K562 (cell line): ENCODE measurements at regions not wholly inside any gene's neighbourhood (a gene's known extent, or its start where the extent isn't known, plus 50 kb on each side); places are given as distances from the start of the nearest gene placed in this dataset.

ENCODE experiments used
- ATAC-seq: fragments of 200-7000 bp; cut with Tn5 transposase; 3 replicates; pipeline ENCODE4 v1.9.1; 2020; ENCODE audit warnings: moderate library complexity
- BruUV-seq: library from RNA; stranded (reverse); fragments of 400-500 nt; replicated peaks from 2 replicates; lab custom pipeline; 2021; lab: Mats Ljungman, UMichigan
- CTCF ChIA-PET: fragments of 300-600 bp; formaldehyde crosslinking; extraction: SDS; loops from one replicate; lab custom pipeline; 2021; ENCODE audit warnings: low intra/inter-chr PET ratio; lab: Yijun Ruan, JAX
- POLR2A ChIA-PET: fragments of 300-600, 350-650 bp; sonication (Branson Sonifier 250); formaldehyde crosslinking; extraction: SDS; loops from one replicate; lab custom pipeline; 2021; ENCODE audit warnings: antibody characterized with exemption, inconsistent platforms; lab: Yijun Ruan, JAX
- DNase-seq, 4 experiments: peaks; one replicate each; pipeline versions ENCODE4 v3.0.0 to v3.0.0-alpha.2; 2011 to 2018; ENCODE audit warnings: low spot score in 3 of 4, mixed read lengths in 3 of 4; ENCODE audit errors: extremely low read depth in 1 of 4
- FAIRE-seq: peaks from 2 replicates; lab custom pipeline; 2011; peaks lifted over from hg19 to GRCh38; lab: Jason Lieb, UNC
- H2AFZ ChIP-seq: 2 replicates; pipeline ENCODE4 v1.6.0; 2011; ENCODE audit warnings: low read depth, low read length, control low read depth, inconsistent platforms
- H3K27ac ChIP-seq: fragments of 200-600 bp; 3 replicates; pipeline ENCODE4 v1.8.0; 2011; ENCODE audit warnings: low read depth, mild to moderate bottlenecking, control low read depth, inconsistent platforms, low read length, moderate library complexity, mixed read lengths; ENCODE audit errors: extremely low read depth
- H3K27me3 ChIP-seq, 2 experiments: fragments of 300-600 bp in 1 of 2; 2 replicates in 1 of 2; 3 replicates in 1 of 2; pipeline versions ENCODE4 v1.6.0 to v1.8.0; 2011; ENCODE audit warnings: inconsistent platforms in 2 of 2, low read length in 2 of 2, mild to moderate bottlenecking in 1 of 2, mixed read lengths in 1 of 2, moderate library complexity in 1 of 2; ENCODE audit not compliant: control insufficient read depth in 2 of 2, insufficient read depth in 2 of 2
- H3K36me3 ChIP-seq: fragments of 300-600 bp; 3 replicates; pipeline ENCODE4 v1.8.0; 2011; ENCODE audit warnings: mild to moderate bottlenecking, low read length, inconsistent platforms; ENCODE audit not compliant: control insufficient read depth, insufficient read depth
- H3K4me1 ChIP-seq, 2 experiments: fragments of 200-600 bp in 1 of 2; replicated peaks in 1 of 2; 2 replicates in 1 of 2; 3 replicates in 1 of 2; pipeline versions ENCODE4 v1.5.1 to v1.8.0; 2011; ENCODE audit warnings: inconsistent platforms in 2 of 2, low read length in 2 of 2, mild to moderate bottlenecking in 1 of 2, mixed read lengths in 1 of 2, moderate library complexity in 1 of 2; ENCODE audit not compliant: control insufficient read depth in 2 of 2, insufficient read depth in 2 of 2
- H3K4me2 ChIP-seq: 2 replicates; pipeline ENCODE4 v1.6.1; 2011; ENCODE audit warnings: low read length, control low read depth, inconsistent platforms, mixed read lengths; ENCODE audit not compliant: insufficient read depth
- H3K4me3 ChIP-seq: fragments of 200-600 bp; sonication (generic), shearing (Covaris generic); 2 replicates; pipeline ENCODE4 v1.5.1; 2016; ENCODE audit warnings: control low read depth, inconsistent platforms
- H3K79me2 ChIP-seq: fragments of 200-600 bp; 3 replicates; pipeline ENCODE4 v1.8.0; 2011; ENCODE audit warnings: low read length, inconsistent platforms; ENCODE audit not compliant: control insufficient read depth, insufficient read depth
- H3K9ac ChIP-seq, 2 experiments: 2 replicates each; pipeline versions ENCODE4 v1.6.0 to v1.6.1; 2011; ENCODE audit warnings: low read depth in 2 of 2, low read length in 2 of 2, control low read depth in 1 of 2, inconsistent platforms in 1 of 2, mild to moderate bottlenecking in 1 of 2, mixed read lengths in 1 of 2; ENCODE audit not compliant: insufficient read depth in 1 of 2
- H3K9me1 ChIP-seq: one replicate; pipeline ENCODE4 v1.6.0; 2011; ENCODE audit warnings: inconsistent platforms, mild to moderate bottlenecking, low read length, moderate library complexity; ENCODE audit not compliant: control insufficient read depth, insufficient read depth
- H3K9me3 ChIP-seq: replicated peaks from 2 replicates; pipeline ENCODE4 v1.5.1; 2011; ENCODE audit warnings: low read depth, low read length, inconsistent platforms; ENCODE audit not compliant: control insufficient read depth, insufficient read depth
- H4K20me1 ChIP-seq: replicated peaks from 2 replicates; pipeline ENCODE4 v1.6.1; 2011; ENCODE audit warnings: low read length, inconsistent platforms, mixed read lengths; ENCODE audit not compliant: control insufficient read depth, insufficient read depth
- ARNT ChIP-seq, 2 experiments: fragments of 450-650 bp; IDR thresholded peaks; 2 replicates each; pipeline ENCODE4 v1.6.1; 2016; ENCODE audit warnings: mild to moderate bottlenecking in 1 of 2
- BACH1 ChIP-seq: fragments of 200-800 bp; sonication (Bioruptor generic); IDR thresholded peaks from 2 replicates; pipeline ENCODE4 v1.6.1; 2016; ENCODE audit warnings: missing genetic modification characterization, missing compliant biosample characterization
- BRF1 ChIP-seq: IDR thresholded peaks from 3 replicates; pipeline ENCODE4 v1.6.1; 2011; ENCODE audit warnings: borderline replicate concordance, mild to moderate bottlenecking; ENCODE audit not compliant: insufficient read length; ENCODE audit errors: extremely low read depth
- FIP1L1 ChIP-seq: fragments of 200-400 bp; formaldehyde crosslinking; IDR thresholded peaks from 2 replicates; pipeline ENCODE4 v1.6.1; 2018; ENCODE audit warnings: mild to moderate bottlenecking, low read depth, low read length; ENCODE audit not compliant: poor library complexity, severe bottlenecking
- KDM5B ChIP-seq: fragments of 200-600 bp; sonication (generic); IDR thresholded peaks from 2 replicates; pipeline ENCODE4 v1.6.1; 2012; ENCODE audit warnings: low read depth, mild to moderate bottlenecking, moderate library complexity, low read length, control low read depth, inconsistent platforms; ENCODE audit not compliant: insufficient replicate concordance
- KLF10 ChIP-seq: fragments of 250-450 bp; sonication (Bioruptor Pico); IDR thresholded peaks from 2 replicates; pipeline ENCODE4 v1.6.1; 2021; ENCODE audit warnings: matching md5 sums
- NCOA2 ChIP-seq, 2 experiments: fragments of 450-650 bp; IDR thresholded peaks; 2 replicates each; pipeline ENCODE4 v1.6.1; 2018; ENCODE audit warnings: mild to moderate bottlenecking in 2 of 2, moderate library complexity in 1 of 2; ENCODE audit not compliant: partially characterized antibody in 2 of 2
- SMARCE1 ChIP-seq: fragments of 450-650 bp; IDR thresholded peaks from 2 replicates; pipeline ENCODE4 v1.7.1; 2016; ENCODE audit warnings: mild to moderate bottlenecking
- SREBF2 ChIP-seq: sonication (generic); formaldehyde crosslinking; IDR thresholded peaks from 2 replicates; pipeline ENCODE4 v1.4.0; 2020; ENCODE audit warnings: mild to moderate bottlenecking, missing genetic modification reagents
- ZNF12 ChIP-seq: sonication (generic); formaldehyde crosslinking; IDR thresholded peaks from 2 replicates; pipeline ENCODE4 v1.4.0; 2020; ENCODE audit warnings: mild to moderate bottlenecking, missing genetic modification reagents
- ZNF146 ChIP-seq: IDR thresholded peaks from one replicate; pipeline ENCODE4 v1.6.1; 2018; ENCODE audit warnings: missing compliant biosample characterization; ENCODE audit not compliant: unreplicated experiment
- ZNF830 ChIP-seq: fragments of 250-450 bp; sonication (Bioruptor Pico); IDR thresholded peaks from 2 replicates; pipeline ENCODE4 v1.5.0; 2021; ENCODE audit warnings: mild to moderate bottlenecking
- WGBS: fragments of 100-300 bp; shearing (Covaris generic); methylation state at CpG from one replicate; pipeline ENCODE4 v1.1.6; 2016; ENCODE audit warnings: low coverage, mixed read lengths; ENCODE audit not compliant: insufficient coverage; ENCODE audit errors: missing lambda C conversion rate; 5-methylcytosine and 5-hydroxymethylcytosine counted together
- in situ Hi-C: fragments of 300-500 bp; cut with MboI; formaldehyde crosslinking; loops from 4 replicates; pipeline ENCODE4 v1.15.0; 2018; ENCODE audit warnings: inconsistent platforms, mixed read lengths
- intact Hi-C: fragments of 100-400 bp; cut with micrococcal nuclease; formaldehyde crosslinking; loops from 2 replicates; pipeline ENCODE4 v1.14.2; 2022

DNA sequence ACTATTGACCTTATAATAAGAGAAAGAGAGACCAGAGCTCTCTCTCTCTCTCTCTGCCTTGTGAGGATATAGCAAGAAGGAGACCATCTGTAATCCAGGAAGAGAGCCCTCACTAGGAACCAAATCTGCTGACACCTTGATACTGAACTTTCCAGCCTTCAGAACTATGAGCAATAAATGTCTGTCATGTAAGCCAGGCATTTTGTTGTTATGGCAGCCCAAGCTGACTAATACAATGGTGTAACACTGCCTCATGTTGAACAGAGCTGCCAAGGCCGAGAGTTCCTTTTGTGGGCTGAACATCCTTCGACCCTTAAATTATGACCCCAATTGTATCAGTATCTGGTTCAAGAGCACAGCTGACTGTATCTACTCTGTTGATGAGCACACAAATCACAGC, 108.0 kb downstream of the LRRC30 start:
- intact Hi-C loops: no loop called here
- H3K9me1 ChIP-seq: no peaks in the 10 kb centered on the region
- WGBS: 4% methylated on average over 2 of the region's 2 CpGs
- no peaks in the 10 kb centered on the region for H3K4me1 ChIP-seq
- ChIA-PET CTCF (no interaction called here), POLR2A (no interaction called here)
- H3K4me2 ChIP-seq: no peak overlapping the region
- no peak overlapping the region for H2AFZ ChIP-seq
- FAIRE-seq (no peak), DNase-seq (no peak), ATAC-seq (no peak)
- no peak overlapping the region for H3K27ac ChIP-seq
- no peak overlapping the region for H3K4me3 ChIP-seq
- no TSS peak for BruUV-seq
- H3K27me3 ChIP-seq: peaks cover 0 to 2% of the 10 kb centered on the region in 2 experiments; a peak in 1 of 5 replicates
- no peaks in the 10 kb centered on the region for H4K20me1 ChIP-seq
- in situ Hi-C loops: no loop called here
- no peak overlapping the region for H3K9ac ChIP-seq
- H3K79me2 ChIP-seq: no peaks in the 10 kb centered on the region
- H3K36me3 ChIP-seq: no peaks in the 10 kb centered on the region
- no peaks in the 10 kb centered on the region for H3K9me3 ChIP-seq
- TF ChIP-seq SMARCE1 (no peak), BACH1 (tag) (no peak), ARNT (IDR thresholded peaks at IDR 0.05) (no peak), KDM5B (no peak), KLF10 (no peak), FIP1L1 (no peak), SREBF2 (no peak), ZNF830 (CRISPR knock-in tag) (no peak), ZNF146 (CRISPR knock-in tag) (no peak), ZNF12 (CRISPR knock-in tag) (no peak), NCOA2 (IDR thresholded peaks at IDR 0.05; ENCODE audit: partially characterized antibody in 2 of 2) (no peak), BRF1 (no peak)
